DMS153 (cell line): ENCODE measurements at regions not wholly inside any gene's neighbourhood (a gene's known extent, or its start where the extent isn't known, plus 50 kb on each side); places are given as distances from the start of the nearest gene placed in this dataset.
"Not testable (repeated sequence)": the region's sequence is repeated elsewhere in the genome, so short reads cannot be mapped to it uniquely, and the experiment has no call there.

Source experiments
- DNase-seq: peaks from one replicate; lab custom pipeline; 2025; lab: John Stamatoyannopoulos, UW

GRCh38 chr10:117457932-117458331 lies 82.7 kb upstream of the PDZD8 start:
- DNase-seq: no peak

GRCh38 chr10:117457071-117457810 lies 82.0 kb upstream of the PDZD8 start:
- DNase-seq: no peak

GRCh38 chr10:117455346-117455745 lies 80.1 kb upstream of the PDZD8 start:
- DNase-seq: no peak

DNA sequence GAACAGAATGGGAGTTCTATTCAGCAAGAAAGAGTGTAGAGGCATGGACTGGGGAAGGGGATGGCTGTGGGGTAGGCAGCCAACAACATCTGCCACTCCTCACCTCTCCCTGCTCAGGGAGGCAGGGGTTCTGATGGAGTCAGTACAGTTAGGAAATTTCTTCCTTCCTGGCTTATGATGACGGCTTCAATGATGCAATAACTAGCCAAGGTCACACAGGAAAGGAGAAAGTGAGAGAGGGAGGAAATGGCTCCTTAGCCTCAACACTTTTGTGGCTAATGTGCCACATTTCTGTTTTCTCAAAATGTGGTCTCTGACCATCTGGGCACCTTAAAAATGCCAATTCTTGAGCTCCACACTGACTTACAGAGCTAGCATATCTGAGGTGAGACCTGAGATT lies 79.3 kb upstream of the PDZD8 start:
- no peak for DNase-seq

DNA sequence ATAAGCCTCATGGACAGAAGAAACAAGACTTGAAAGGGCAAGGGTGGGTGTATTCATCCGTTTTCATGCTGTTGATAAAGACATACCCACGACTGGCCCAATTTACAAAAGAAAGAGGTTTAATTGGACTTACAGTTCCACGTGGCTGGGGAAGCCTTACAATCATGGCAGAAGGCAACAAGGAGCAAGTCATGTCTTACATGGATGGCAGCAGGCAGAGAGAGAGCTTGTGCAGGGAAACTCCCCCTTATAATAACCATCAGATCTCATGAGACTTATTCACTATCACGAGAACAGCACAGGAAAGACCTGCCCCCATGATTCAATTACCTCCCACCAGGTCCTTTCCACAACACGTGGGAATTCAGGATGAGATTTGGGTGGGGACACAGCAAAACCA lies 78.2 kb upstream of the PDZD8 start:
- not testable (repeated sequence) for DNase-seq

GRCh38 chr10:117450940-117451339 lies 75.7 kb upstream of the PDZD8 start:
- DNase-seq: no peak

DNA sequence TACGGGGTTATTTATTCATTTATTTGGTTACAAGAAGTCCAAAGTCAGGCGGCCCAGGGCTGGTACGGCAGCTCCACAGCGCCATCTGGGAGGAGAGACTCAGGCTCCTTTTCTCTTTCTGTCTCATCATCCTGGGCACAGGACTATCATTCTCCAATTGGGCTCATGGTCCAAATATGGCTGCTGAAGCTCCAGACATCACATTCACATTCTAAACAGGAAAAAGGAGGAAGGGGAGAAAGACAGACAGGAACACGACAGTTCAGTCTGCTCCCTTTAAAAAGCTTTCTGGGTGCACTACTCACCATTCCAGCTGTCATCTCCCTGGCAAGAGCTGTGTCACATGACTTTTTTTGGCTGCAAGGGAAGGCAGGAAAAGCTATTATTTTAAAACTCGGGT lies 74.4 kb upstream of the PDZD8 start:
- no peak for DNase-seq

GRCh38 chr10:117448802-117449201 lies 73.6 kb upstream of the PDZD8 start:
- DNase-seq: no peak

- no peak for DNase-seq
Observed at GRCh38 chr10:117445992-117446391, 70.8 kb upstream of the PDZD8 start.

GRCh38 chr10:117444497-117445040 lies 69.3 kb upstream of the PDZD8 start:
- DNase-seq: no peak

GRCh38 chr10:117443686-117444041 lies 68.4 kb upstream of the PDZD8 start:
- no peak for DNase-seq

GRCh38 chr10:117442944-117443685 lies 67.9 kb upstream of the PDZD8 start:
- DNase-seq: peak; percentile 50

DNA sequence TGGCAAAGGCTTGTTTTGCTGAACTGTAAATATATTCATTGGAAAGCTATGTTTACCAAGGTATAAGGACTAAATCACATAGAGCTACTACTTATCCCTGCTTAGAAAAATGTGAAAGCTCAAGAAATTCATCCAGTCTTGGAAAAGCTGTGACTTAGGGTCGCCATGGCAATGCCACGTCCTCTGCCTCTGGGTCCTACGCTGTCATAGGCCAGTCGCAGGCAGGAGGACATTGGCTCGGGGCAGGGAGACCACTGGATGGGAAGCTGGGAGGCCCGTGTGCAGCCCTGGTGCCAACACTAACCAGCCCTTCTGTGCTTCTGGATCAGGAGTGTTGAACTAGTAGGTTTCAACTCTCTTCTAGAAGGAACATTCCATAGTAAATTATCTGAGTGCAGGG lies 67.3 kb upstream of the PDZD8 start:
- DNase-seq: no peak

DNA sequence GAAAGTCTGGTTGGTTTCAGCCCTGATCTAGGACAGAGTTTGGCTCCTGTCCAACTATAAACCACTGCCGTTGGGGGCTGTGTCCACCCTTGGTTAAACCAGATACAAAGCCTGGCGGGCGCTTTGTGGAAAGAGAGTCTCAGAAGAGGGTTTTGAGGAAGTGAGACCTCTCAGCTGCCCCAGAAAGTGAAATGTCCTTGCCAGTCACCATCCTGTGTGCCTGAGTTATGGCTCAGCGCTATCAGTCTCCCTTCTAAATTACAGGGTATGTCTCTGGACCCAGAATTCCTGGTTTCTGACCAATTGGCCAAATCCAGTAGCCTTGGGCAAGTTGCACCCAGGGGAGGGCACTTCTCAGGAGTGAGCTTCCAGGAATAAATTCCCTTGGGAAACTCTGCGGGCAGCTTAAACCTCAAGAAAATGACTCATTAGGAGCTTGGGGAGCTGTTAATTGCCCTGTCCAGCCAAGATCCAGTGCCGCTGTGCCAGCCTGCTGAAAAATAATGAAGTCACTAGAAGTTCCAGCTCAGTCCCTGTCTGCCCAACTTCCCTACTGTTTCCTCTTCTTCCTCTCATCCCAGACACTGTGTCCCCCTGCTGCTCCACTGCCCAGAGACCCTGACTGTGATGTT lies 66.7 kb upstream of the PDZD8 start:
- DNase-seq: no peak

DNA sequence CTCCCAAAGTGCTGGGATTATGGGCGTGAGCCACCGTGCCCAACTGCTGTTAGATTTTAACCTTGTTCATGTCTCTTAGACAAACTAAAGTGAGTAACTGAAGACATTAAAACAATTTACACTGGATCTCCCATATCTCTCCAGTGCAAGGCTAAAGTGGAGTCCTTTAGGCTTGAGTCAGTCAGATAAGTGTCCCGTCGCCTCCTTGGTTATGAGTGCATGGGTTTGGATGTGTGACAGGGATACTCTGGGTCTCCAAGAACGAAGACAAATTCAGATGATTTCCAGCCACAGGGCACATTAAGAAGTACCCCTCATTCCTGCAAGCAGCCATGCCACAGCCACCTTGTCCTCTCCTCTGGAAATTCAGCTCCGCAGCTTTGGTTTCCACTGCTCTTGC lies 66.1 kb upstream of the PDZD8 start:
- no peak for DNase-seq

GRCh38 chr10:117439243-117439912 lies 64.1 kb upstream of the PDZD8 start:
- no peak for DNase-seq

DNA sequence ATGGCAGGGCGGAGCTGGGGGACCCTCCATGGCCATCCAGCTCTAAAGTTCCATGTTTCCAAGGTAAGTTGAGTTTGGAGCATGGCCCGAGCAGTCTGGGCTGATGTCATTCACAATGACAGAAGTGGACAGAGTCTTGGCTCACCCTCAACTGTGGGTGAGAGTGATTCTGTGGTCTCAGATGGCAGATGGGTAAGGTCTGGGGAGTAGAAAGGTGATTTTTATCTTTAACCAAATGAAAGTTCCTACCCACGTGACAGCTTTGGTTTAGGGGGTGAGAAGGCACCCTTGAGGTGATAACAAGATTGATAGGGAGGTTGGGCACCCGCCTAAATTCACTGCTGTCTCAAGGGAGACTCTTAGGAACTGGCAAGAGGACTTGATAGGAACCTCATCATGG lies 57.6 kb upstream of the PDZD8 start:
- DNase-seq: no peak

DNA sequence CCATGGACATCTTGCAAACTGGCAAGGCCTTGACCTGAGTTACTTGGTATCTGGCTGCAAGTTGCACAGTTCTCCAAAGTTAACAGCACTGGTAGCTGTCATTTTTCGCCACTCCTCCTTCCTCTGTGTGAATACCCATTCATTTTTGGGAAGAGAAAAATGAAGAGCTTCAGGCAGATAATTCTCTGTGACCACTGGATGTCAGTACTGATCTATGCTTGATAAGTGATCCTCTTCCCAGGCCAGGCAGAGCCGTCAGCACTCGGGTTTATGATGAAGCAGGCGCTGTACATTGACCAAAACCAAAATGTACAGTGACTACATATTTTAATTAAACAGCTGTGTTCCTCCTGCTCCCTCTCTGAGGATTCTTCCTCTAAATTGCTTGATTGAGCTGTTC lies 55.9 kb upstream of the PDZD8 start:
- DNase-seq: no peak

DNA sequence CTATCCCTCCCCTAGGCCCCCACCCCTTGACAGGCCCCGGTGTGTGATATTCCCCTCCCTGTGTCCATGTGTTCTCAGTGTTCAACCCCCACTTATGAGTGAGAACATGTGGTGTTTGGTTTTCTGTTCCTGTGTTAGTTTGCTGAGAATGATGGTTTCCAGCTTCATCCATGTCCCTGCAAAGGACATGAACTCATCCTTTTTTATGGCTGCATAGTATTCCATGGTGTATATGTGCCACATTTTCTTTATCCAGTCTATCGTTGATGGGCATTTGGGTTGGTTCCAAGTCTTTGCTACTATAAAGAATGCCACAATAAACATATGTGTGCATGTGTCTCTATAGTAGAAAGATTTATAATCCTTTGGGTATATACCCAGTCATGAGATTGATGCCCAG lies 55.3 kb upstream of the PDZD8 start:
- DNase-seq: not testable (repeated sequence)

GRCh38 chr10:117429643-117430265 lies 54.5 kb upstream of the PDZD8 start:
- DNase-seq: no peak

GRCh38 chr10:117427356-117427755 lies 52.1 kb upstream of the PDZD8 start:
- no peak for DNase-seq

GRCh38 chr10:117425974-117426566 lies 50.8 kb upstream of the PDZD8 start:
- no peak for DNase-seq
